AG09309 (cell line): ENCODE measurements at regions not wholly inside any gene's neighbourhood (a gene's known extent, or its start where the extent isn't known, plus 50 kb on each side); places are given as distances from the start of the nearest gene placed in this dataset.
A peak's percentile ranks its signal among the peaks of the same experiment; 100 is the strongest.

Experiments
- DNase-seq: peaks from one replicate; pipeline ENCODE4 v3.0.0-alpha.2; 2010; ENCODE audit warnings: low read depth
- H3K4me3 ChIP-seq: 2 replicates; pipeline ENCODE4 v1.5.1; 2011; ENCODE audit warnings: mild to moderate bottlenecking, low read depth, low read length, moderate library complexity; ENCODE audit not compliant: control insufficient read depth
- TF ChIP-seq, protein P1 (sequence below): IDR thresholded peaks from 2 replicates; pipeline ENCODE4 v1.5.1; 2011; ENCODE audit warnings: mild to moderate bottlenecking, low read depth, low read length, inconsistent platforms; ENCODE audit not compliant: insufficient read depth, control insufficient read depth; ENCODE audit errors: missing control alignments

GRCh38 chr3:191804935-191805334, 344.0 kb downstream of the PYDC2 start:
- TF ChIP-seq, protein P1, sequence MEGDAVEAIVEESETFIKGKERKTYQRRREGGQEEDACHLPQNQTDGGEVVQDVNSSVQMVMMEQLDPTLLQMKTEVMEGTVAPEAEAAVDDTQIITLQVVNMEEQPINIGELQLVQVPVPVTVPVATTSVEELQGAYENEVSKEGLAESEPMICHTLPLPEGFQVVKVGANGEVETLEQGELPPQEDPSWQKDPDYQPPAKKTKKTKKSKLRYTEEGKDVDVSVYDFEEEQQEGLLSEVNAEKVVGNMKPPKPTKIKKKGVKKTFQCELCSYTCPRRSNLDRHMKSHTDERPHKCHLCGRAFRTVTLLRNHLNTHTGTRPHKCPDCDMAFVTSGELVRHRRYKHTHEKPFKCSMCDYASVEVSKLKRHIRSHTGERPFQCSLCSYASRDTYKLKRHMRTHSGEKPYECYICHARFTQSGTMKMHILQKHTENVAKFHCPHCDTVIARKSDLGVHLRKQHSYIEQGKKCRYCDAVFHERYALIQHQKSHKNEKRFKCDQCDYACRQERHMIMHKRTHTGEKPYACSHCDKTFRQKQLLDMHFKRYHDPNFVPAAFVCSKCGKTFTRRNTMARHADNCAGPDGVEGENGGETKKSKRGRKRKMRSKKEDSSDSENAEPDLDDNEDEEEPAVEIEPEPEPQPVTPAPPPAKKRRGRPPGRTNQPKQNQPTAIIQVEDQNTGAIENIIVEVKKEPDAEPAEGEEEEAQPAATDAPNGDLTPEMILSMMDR, result no peak
- DNase-seq, result no peak
- no peak overlapping the region for H3K4me3 ChIP-seq

DNA sequence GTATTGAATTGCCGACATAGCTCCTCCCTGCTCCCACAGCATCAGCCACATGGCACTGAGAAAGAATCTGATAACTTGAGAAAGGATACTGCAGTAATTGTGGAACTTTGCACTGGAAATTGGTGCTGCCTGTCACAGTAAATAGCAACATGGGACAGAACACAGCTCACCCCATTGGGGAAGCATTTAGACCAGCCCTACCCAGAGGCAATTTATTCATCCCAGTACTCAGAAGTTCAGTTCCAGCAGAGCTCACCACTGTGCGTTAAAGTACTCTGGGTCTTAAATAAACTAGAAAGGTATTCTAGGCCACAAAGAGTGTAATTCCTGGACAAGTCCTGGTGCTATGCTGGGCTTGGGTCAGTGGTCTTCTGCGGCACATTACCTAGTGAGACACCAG, 347.1 kb downstream of the PYDC2 start:
- no peak for DNase-seq
- no peak overlapping the region for H3K4me3 ChIP-seq
- TF ChIP-seq, protein P1, result no peak

- no peak overlapping the region for H3K4me3 ChIP-seq
- no peak for DNase-seq
- TF ChIP-seq, protein P1, result peak; percentile 27
Measured at GRCh38 chr3:191809326-191809949, 348.5 kb downstream of the PYDC2 start.

GRCh38 chr3:191813245-191813644, 352.3 kb downstream of the PYDC2 start:
- no peak overlapping the region for H3K4me3 ChIP-seq
- DNase-seq, result no peak
- TF ChIP-seq, protein P1, result no peak

DNA sequence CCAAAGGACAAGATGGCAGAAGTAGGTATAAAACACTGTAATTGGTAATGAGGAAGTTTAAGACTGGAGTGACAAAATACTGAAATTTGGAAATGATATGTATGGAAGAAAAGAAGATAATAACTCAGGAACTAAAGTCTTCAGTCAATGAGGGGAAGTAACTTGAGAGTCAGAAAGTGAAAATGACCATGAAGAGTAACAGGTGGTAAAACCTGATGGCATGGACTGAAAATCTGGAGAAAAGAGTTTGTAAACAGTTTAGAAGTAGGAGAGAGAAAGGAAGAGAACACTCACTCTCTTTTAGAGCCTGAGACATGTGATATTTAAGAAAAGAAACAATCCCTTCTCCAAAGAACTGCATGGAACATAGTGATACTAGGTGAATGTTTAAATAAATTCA, 387.9 kb downstream of the PYDC2 start:
- TF ChIP-seq, protein P1, result no peak
- DNase-seq, result no peak

DNA sequence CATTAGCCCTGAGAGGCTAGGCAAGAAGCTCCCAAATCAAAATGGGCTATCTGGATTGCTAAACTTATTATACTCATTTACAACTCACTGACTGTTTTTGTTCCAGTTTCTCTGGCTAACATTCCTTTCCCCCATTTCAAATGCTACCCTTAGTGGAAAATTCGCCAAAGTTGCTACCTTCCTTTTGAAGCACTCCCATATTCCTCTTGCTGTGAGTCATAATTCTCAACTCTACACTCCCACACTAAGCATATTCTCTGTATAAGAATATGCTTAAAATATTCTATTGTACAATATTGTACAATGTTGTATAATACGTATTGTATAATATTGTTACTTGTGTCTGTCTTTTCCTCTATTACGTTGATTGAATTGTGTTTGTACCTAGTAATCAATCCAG, 398.6 kb downstream of the PYDC2 start:
- TF ChIP-seq, protein P1, result no peak
- DNase-seq, result no peak
- no peak overlapping the region for H3K4me3 ChIP-seq

More for the DNA sequence above, 387.9 kb downstream of the PYDC2 start:
- no peak overlapping the region for H3K4me3 ChIP-seq
